Stomach (tissue), 8 donors: ENCODE measurements at regions not wholly inside any gene's neighbourhood (a gene's known extent, or its start where the extent isn't known, plus 50 kb on each side); places are given as distances from the start of the nearest gene placed in this dataset.

Experiments used
- DNase-seq, 2 donors: peaks; one replicate each; pipeline versions ENCODE4 v3.0.0 to v3.0.0-alpha.2; 2013 to 2019
- H3K27ac ChIP-seq, 5 donors: fragments of 200-600 bp in 4 of 5; sonication (generic) in 4 of 5; one replicate each; pipeline ENCODE4 v1.5.1; 2013 to 2019; ENCODE audit warnings: mild to moderate bottlenecking in 1 of 5, moderate library complexity in 1 of 5
- H3K27me3 ChIP-seq, 3 donors: fragments of 200-600 bp; sonication (generic); one replicate each; pipeline ENCODE4 v1.5.1; 2017 to 2019; ENCODE audit warnings: mixed run types in 1 of 3
- H3K36me3 ChIP-seq, 4 donors: fragments of 200-600 bp; sonication (generic); 1 replicate in 3 of 4; 2 replicates in 1 of 4; pipeline ENCODE4 v1.5.1; 2016 to 2019
- H3K4me1 ChIP-seq, 4 donors: fragments of 200-600 bp; sonication (generic); one replicate each; pipeline ENCODE4 v1.5.1; 2016 to 2019
- H3K4me3 ChIP-seq, 4 donors: fragments of 200-600 bp; sonication (generic) in 3 of 4; one replicate each; pipeline ENCODE4 v1.5.1; 2016 to 2019; ENCODE audit warnings: mild to moderate bottlenecking in 1 of 4
- H3K9me3 ChIP-seq, 4 donors: fragments of 200-600 bp; sonication (generic); one replicate each; pipeline ENCODE4 v1.5.1; 2016 to 2019
- CTCF ChIP-seq, 7 experiments: fragments of 450-650 bp in 4 of 7; fragments of 200-600 bp in 3 of 7; sonication (generic) in 3 of 7; IDR thresholded peaks; one replicate each; pipeline ENCODE4 v1.5.1; 2016 to 2019; ENCODE audit warnings: antibody characterized with exemption in 7 of 7, control low read depth in 2 of 7, mild to moderate bottlenecking in 1 of 7
- EP300 ChIP-seq: sonication (generic); formaldehyde crosslinking; IDR thresholded peaks from one replicate; pipeline ENCODE4 v1.6.1; 2017; ENCODE audit warnings: antibody characterized with exemption
- POLR2A ChIP-seq, 4 donors: fragments of 450-650 bp; IDR thresholded peaks; one replicate each; pipeline ENCODE4 v1.6.1; 2016; ENCODE audit warnings: antibody characterized with exemption in 4 of 4, control low read depth in 2 of 4, mild to moderate bottlenecking in 1 of 4, moderate library complexity in 1 of 4
- POLR2AphosphoS5 ChIP-seq, 3 donors: sonication (generic); formaldehyde crosslinking; IDR thresholded peaks; one replicate each; pipeline ENCODE4 v1.6.1; 2016; ENCODE audit warnings: antibody characterized with exemption in 3 of 3
- WGBS, 5 donors: extraction: QIAGEN DNeasy Blood & Tissue Kit in 3 of 5; methylation state at CpG; one replicate each; pipeline versions ENCODE4 v1.1.5 to v1.1.7; 2013 to 2018; 5-methylcytosine and 5-hydroxymethylcytosine counted together
- intact Hi-C: fragments of 100-400 bp; cut with DNase I; formaldehyde crosslinking; loops from one replicate; pipeline ENCODE4 v1.15.1; 2023; ENCODE audit warnings: low total_unique reads
- donor health status: healthy with polysubstance abuse.
- donor health status: Bipolar disorder and iron deficiency.
- donor health status: healthy.

GRCh38 chr15:95812491-95812890 is 518.0 kb upstream of the NR2F2 start:
- no peaks in the 10 kb centered on the region for H3K36me3 ChIP-seq
- DNase-seq: no peak
- intact Hi-C loops: no loop called here
- no peak overlapping the region for H3K4me3 ChIP-seq
- no peaks in the 10 kb centered on the region for H3K4me1 ChIP-seq
- 66 to 84% (median 79%) methylated on average over 2 of the region's 2 CpGs for WGBS, 5 donors
- no peak for TF ChIP-seq EP300
- TF ChIP-seq POLR2A (IDR thresholded peaks at IDR 0.05): no peak
- TF ChIP-seq CTCF (IDR thresholded peaks at IDR 0.05): no peak
- TF ChIP-seq POLR2AphosphoS5 (IDR thresholded peaks at IDR 0.05): no peak
- H3K27ac ChIP-seq: no peak overlapping the region
- H3K27me3 ChIP-seq: no peaks in the 10 kb centered on the region
- no peaks in the 10 kb centered on the region for H3K9me3 ChIP-seq

- Histone ChIP-seq H3K27me3 (no peaks in the 10 kb centered on the region), H3K4me3 (no peak overlapping the region), H3K4me1 (no peaks in the 10 kb centered on the region), H3K9me3 (no peaks in the 10 kb centered on the region), H3K36me3 (no peaks in the 10 kb centered on the region), H3K27ac (no peak overlapping the region)
- intact Hi-C loops: no loop called here
- TF ChIP-seq POLR2A (IDR thresholded peaks at IDR 0.05): no peak
- no peak for TF ChIP-seq CTCF (IDR thresholded peaks at IDR 0.05)
- TF ChIP-seq EP300: no peak
- TF ChIP-seq POLR2AphosphoS5 (IDR thresholded peaks at IDR 0.05): no peak
- 92 to 97% (median 96%) methylated on average over 3 of the region's 3 CpGs for WGBS, 5 donors
- DNase-seq: no peak
Measured at GRCh38 chr15:95814908-95815307, 515.6 kb upstream of the NR2F2 start.

GRCh38 chr15:95816591-95816990 is 513.9 kb upstream of the NR2F2 start:
- Histone ChIP-seq H3K4me3 (no peak overlapping the region), H3K36me3 (no peaks in the 10 kb centered on the region), H3K27ac (no peak overlapping the region), H3K27me3 (no peaks in the 10 kb centered on the region), H3K4me1 (no peaks in the 10 kb centered on the region), H3K9me3 (no peaks in the 10 kb centered on the region)
- no peak for TF ChIP-seq EP300
- no peak for TF ChIP-seq POLR2A (IDR thresholded peaks at IDR 0.05)
- no peak for TF ChIP-seq POLR2AphosphoS5 (IDR thresholded peaks at IDR 0.05)
- TF ChIP-seq CTCF (IDR thresholded peaks at IDR 0.05): no peak
- DNase-seq: no peak
- intact Hi-C loops: no loop called here
- 86 to 96% (median 93%) methylated on average over 4 of the region's 4 CpGs for WGBS, 5 donors

GRCh38 chr15:95822961-95823360 is 507.5 kb upstream of the NR2F2 start:
- Histone ChIP-seq H3K4me1 (no peaks in the 10 kb centered on the region), H3K27ac (no peak overlapping the region), H3K27me3 (no peaks in the 10 kb centered on the region), H3K4me3 (no peak overlapping the region), H3K36me3 (no peaks in the 10 kb centered on the region), H3K9me3 (no peaks in the 10 kb centered on the region)
- DNase-seq: no peak
- WGBS, 5 donors: 80 to 88% (median 83%) methylated on average over 7 of the region's 7 CpGs
- TF ChIP-seq POLR2AphosphoS5 (IDR thresholded peaks at IDR 0.05) (no peak), CTCF (IDR thresholded peaks at IDR 0.05) (no peak), EP300 (no peak), POLR2A (IDR thresholded peaks at IDR 0.05) (no peak)
- intact Hi-C loops: no loop called here
